ENCODE measurements at regions not wholly inside any gene's neighbourhood (a gene's known extent, or its start where the extent isn't known, plus 50 kb on each side); places are given as distances from the start of the nearest gene placed in this dataset.

- in situ Hi-C loops (cut with HindIII; ENCODE audit: low sequenced_read_pairs) = no loop called here
Observed at GRCh38 chr2:220036431-220036830, 409.0 kb downstream of the SLC4A3 start.

DNA sequence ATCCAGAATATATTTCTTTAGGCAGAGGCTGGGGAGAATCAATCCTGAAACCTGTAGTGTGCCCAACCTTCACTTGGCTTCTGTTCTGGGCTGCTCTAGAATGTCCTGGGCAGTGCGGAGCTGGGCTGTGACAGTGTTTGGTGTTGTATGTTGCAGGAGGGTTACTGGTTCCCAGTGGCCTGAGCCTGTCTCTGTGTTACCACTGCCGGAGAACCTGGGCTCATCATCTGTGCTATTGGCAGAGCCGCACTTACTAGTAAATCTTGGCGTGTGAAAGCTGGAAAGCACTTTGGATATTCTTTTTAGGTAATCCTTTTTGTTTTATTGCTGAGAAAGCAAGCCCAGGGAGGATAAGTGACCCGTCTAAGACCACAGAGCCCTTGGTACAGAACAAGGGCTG is 412.9 kb downstream of the SLC4A3 start:
- in situ Hi-C loops (cut with HindIII; ENCODE audit: low sequenced_read_pairs) = no loop called here

DNA sequence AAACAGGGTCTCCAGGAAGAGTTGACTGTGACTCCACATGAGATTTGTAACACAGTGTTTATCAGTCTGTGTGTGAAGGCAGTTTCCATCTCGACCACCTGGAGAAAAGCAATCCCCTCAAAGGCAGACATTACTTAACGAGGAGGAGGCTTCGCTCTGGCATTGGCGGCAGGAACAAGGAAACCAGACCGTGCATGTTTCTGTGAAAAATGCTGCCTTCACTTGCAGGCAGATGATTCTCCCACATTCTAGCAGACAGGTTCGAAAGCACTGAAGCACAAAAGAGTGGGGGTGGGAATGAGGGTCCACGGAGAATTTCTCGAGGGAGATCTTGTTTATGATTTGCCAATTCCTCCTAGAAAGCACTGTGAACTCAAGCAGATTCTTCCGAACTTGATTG is 414.0 kb downstream of the SLC4A3 start:
- in situ Hi-C loops (cut with HindIII; ENCODE audit: low sequenced_read_pairs) = no loop called here

DNA sequence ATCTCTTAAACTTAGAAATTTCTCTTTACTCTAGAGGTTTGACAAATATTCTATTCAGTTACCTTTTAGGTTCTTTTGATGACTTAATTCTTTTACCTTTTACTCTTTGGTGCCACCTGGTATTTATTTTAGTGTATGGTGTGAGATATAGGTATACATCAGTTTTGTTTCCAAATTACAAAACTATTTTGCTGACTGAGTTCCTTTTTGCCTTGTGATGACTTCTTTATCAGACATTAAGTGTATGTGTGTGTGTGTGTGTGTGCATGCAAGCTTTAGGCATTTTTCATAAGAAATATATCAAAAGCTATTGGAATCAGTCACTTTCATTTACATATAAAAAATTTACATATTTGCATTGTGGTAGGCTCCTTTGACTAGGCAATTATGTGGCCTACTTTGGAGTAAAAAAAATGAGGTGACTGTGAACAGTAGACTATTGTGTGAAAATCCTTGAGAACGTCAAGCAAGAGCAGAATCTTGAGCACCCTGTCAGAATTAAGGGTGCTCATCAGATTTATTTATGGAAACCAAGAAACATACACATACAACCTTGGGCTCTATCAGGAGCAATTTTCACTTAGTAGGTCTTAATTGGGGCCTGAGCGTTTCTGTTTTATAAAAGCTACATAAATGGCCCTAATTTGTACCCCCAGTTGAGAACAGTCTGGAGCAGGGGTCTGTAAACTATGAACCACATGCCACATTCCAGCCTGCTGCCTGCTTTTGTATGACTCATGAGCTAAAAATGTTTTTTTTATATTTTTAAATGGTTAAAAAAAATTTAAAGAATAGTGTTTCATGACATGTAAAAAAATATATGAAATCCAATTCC is 415.9 kb downstream of the SLC4A3 start:
- in situ Hi-C loops (cut with HindIII; ENCODE audit: low sequenced_read_pairs) = no loop called here

DNA sequence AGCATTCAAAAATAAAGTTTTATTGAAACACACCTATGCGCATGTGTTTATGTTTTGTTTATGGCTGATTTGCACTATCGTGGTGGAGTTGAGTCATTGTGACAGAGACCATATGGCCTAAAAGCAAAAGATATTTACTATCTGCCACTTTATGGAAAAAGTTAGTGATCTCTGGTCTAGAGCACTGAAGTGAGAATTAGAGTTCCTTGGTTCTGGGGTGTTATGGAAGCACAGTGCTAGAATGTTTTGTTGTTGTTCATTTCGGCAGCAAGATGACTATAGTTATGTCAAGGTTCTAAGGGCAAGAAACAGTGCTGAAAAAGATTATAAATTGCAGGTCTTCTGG is 416.5 kb downstream of the SLC4A3 start:
- in situ Hi-C loops (cut with HindIII; ENCODE audit: low sequenced_read_pairs) = no loop called here

GRCh38 chr2:220044383-220044782 is 417.0 kb downstream of the SLC4A3 start:
- in situ Hi-C loops (cut with HindIII; ENCODE audit: low sequenced_read_pairs) = no loop called here

DNA sequence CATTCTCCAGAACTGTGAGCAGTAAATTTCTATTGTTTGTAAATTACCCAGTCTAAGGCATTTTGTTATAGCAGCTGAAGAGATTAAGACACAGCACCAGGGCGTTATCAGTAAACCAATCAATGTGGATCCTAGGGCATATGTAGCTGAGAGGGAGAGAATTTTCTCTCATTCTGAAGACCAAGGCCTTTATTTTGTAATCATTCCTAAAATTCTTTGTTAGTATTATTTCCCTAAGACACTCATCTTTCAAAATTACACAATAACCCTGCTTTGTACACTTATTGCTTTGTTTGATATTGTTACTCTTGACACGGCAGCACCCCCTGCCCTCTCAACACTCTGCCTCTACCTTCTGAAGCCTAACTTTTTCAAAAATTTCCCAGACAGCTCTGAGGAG is 419.1 kb downstream of the SLC4A3 start:
- in situ Hi-C loops (cut with HindIII; ENCODE audit: low sequenced_read_pairs) = no loop called here

DNA sequence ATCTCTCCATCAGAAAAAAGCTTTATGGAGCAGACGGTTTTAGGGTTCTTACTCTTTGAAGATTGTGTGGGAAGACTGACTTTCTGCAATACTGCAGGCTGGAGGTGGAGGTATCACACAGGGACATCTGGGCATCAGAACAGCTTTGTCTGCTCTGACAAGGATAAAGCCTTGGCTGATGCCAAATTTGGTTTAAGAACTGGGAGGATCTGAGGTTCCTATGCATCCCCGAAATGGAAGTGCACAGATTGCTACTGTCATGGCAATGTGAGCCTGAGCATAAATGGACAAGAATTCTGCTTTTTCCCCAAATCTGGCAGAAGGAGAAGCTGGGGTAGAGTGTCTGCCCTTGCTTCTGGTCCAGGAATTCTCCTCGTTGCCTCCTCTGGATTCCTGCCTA is 424.3 kb downstream of the SLC4A3 start:
- in situ Hi-C loops (cut with HindIII; ENCODE audit: low sequenced_read_pairs) = no loop called here

- in situ Hi-C loops (cut with HindIII; ENCODE audit: low sequenced_read_pairs) = no loop called here
Observed at GRCh38 chr2:220053919-220054318, 426.5 kb downstream of the SLC4A3 start.

- in situ Hi-C loops (cut with HindIII; ENCODE audit: low sequenced_read_pairs) = no loop called here
Observed at GRCh38 chr2:220057391-220057790, 430.0 kb downstream of the SLC4A3 start.

- in situ Hi-C loops (cut with HindIII; ENCODE audit: low sequenced_read_pairs) = no loop called here
Observed at GRCh38 chr2:220057916-220058315, 430.5 kb downstream of the SLC4A3 start.

DNA sequence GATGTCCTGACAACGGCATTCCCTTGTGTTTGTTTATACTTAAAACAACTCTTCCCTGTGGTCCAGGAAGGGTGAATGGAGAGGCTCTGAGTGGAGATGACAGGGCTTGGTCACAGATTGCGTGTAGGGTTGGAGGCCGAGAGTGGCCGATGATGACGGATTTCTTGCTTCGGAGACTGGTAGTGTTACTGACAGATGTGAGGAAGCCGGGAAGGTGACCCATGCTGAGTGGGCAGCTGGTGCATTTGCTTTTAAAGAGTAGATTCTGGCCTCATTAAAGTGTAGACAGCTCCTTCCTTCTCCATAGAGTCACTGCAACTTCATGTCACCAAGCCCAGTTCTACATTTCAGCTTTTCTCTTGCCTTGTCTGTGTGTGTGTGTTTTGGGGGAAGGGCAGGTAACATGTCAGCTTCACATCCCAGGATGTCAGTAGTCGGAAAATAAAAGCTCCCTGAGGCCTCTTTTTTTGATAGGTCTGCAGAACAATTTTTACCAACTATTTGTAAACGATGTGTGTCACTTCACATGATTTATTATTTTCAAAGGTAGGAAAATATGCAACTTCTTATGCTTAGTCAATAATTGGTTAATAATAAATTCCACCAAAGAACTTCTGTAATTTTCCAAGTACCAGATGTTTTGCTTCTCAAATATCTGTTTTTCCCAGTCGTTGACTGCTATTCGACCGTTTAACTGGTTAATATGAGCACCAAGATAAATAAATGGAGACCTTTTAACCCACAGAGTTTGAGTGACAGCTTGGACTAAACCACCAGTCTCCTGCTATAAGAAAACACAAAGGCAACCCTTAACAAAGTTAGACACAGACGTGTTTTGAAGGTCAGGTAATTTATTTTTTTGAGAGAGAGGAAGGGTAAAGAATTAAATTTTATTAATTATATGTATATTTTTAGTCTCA is 436.9 kb downstream of the SLC4A3 start:
- in situ Hi-C loops (cut with HindIII; ENCODE audit: low sequenced_read_pairs) = no loop called here

DNA sequence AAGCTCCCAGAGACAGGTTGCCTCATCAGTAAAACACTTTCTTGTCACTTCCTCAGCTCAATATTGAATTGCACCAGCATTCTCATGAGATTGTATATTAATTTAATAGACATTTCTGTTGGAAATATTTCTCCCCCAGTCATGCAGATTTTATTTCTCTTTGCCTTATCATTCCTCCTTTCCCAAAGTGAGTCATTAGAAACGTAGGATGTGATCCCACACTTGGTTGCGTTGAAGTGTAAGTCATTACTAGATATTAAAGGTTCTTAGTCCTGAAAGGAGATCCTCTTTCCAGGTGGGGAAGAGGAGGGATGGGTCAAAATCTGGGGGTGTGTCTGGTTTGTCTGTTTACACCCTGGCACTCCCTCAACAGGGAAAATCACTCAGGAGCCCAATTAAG is 438.2 kb downstream of the SLC4A3 start:
- in situ Hi-C loops (cut with HindIII; ENCODE audit: low sequenced_read_pairs) = no loop called here

DNA sequence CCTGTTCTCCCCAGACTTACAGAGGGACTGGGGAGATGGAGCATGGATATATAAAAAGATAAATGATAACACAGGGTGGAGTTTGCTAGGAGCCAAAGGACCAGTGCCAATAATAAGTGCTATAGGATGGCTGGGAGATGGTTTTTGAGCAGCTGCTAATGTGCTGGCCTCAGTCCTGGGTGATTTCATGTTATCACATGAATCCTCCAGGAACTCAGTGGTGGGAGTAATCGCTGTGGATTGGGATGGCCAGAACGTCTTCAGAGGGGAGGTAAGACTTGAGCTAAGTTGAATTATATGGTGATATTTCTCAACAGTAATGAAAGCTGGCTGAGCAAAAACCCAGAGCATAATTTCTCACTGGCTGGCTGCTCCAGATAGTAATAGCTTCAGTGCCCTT is 441.4 kb downstream of the SLC4A3 start:
- in situ Hi-C loops (cut with HindIII; ENCODE audit: low sequenced_read_pairs) = no loop called here

DNA sequence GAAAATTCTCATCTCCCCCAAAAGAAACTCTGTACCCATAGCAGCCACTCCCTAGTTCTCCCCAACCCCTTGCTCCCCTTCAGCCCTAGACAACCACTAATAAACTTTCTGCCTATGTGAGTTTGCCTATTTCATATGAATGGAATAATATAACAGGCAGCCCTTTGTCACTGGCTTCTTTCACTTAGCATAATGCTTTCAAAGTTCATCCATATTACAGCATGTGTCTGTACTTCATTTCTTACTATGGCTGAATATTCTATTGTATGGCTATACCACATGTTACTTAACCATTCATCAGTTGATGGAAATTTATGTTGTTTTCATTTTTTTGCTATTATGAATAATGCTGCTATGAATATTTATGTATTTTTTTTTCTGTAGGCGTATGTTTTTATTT is 442.9 kb downstream of the SLC4A3 start:
- in situ Hi-C loops (cut with HindIII; ENCODE audit: low sequenced_read_pairs) = no loop called here

GRCh38 chr2:220071696-220072095 is 444.3 kb downstream of the SLC4A3 start:
- in situ Hi-C loops (cut with HindIII; ENCODE audit: low sequenced_read_pairs) = no loop called here

DNA sequence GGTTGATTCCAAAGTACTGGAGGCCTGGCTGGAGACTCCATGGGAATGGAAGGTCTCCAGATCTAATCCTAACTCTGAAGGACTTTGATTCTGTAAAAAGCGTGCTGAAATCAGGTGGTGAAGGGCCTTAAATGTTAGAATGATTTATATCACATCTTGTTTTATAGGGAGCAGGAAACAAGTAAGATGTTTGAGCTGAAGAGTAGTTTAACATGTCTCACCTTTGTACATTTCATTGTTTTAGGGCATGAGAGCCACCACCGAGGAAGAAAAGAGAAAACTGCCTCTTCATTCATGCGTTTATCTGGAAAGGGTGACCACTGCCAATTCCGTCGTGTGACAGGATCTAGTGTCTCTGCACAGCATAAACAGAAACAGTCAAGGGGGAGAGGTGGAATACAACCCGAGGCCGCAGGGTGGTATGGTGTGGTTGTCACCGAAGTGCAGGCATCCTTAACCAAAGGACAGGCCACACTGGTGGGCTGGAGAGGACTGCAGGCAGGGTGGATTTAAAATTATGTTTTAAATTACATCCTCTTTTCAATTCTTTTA is 445.3 kb downstream of the SLC4A3 start:
- in situ Hi-C loops (cut with HindIII; ENCODE audit: low sequenced_read_pairs) = no loop called here

DNA sequence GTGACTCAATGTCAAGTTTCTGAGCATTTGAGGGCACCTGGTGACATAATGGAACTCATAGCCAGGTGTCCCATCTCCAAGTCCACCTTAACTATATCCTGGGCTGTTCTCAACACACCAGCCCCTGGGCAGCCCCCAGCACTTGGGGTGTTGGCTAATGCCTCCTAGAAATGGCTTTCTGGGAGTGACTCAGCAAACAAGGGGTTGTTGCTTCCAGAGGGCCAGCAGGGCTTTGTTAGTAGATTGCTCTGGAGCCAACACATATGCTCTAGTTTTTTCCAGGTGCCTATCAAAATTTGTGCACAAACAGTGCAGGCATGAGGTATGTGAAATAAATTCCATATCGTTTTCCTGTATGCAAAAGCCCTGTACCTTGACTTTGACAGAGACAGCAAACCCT is 448.4 kb downstream of the SLC4A3 start:
- in situ Hi-C loops (cut with HindIII; ENCODE audit: low sequenced_read_pairs) = no loop called here

GRCh38 chr2:220076734-220077133 is 449.3 kb downstream of the SLC4A3 start:
- in situ Hi-C loops (cut with HindIII; ENCODE audit: low sequenced_read_pairs) = no loop called here

DNA sequence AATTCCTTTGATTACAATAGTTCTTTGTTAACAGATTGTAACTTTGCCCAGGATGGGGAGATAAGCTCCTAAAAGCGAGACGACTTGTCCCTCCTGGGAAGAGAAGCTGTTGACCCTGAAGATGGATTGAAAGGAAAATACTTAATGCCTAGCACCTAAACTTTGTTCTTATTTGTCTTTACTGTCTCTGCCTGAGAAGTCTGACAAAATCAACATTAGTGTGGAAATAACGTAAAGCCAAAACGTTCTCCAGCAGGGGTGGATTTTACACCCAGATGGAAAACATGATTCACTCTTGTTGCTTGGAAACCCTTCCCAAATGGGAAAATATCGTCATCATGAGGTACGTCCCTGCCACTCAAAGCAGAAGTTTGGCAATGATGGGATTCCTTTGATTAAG is 450.1 kb downstream of the SLC4A3 start:
- in situ Hi-C loops (cut with HindIII; ENCODE audit: low sequenced_read_pairs) = no loop called here

GRCh38 chr2:220078439-220078838 is 451.0 kb downstream of the SLC4A3 start:
- in situ Hi-C loops (cut with HindIII; ENCODE audit: low sequenced_read_pairs) = no loop called here

- in situ Hi-C loops (cut with HindIII; ENCODE audit: low sequenced_read_pairs) = no loop called here
Observed at GRCh38 chr2:220079595-220079994, 452.2 kb downstream of the SLC4A3 start.

Measured in DLD1 (cell line).